ENCODE measurements at regions not wholly inside any gene's neighbourhood (a gene's known extent, or its start where the extent isn't known, plus 50 kb on each side); places are given as distances from the start of the nearest gene placed in this dataset.
"Not testable (repeated sequence)": the region's sequence is repeated elsewhere in the genome, so short reads cannot be mapped to it uniquely, and the experiment has no call there.

DNA sequence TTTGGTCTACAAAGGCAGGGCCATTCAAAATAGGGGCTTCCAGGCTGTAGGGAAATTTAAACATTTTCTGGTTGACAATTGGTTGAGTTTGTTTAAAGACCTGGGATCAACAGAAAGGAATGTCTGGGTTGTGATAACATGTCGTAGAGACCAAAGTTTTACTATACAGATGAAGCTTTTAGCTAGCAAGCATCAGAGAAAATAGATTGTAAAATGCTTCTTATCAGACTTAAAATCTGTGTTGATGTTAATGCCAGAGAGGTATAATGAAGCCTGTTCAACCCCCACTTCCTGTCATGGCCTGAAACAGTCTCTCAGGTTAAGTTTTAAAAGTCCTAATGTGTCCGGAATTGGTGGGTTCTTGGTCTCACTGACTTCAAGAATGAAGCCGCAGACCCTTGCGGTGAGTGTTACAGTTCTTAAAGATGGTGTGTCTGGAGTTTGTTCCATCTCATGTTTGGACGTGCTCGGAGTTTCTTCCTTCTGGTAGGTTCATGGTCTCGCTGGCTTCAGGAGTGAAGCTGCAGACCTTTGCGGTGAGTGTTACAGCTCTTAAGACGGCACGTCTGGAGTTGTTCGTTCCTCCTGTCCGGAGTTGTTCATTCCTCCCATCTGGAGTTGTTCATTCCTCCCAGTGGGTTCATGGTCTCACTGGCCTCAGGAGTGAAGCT, 86.5 kb upstream of the HMCN1 start:
- not testable (repeated sequence) for H3K4me1 ChIP-seq (ENCODE audit: control insufficient read depth, insufficient read depth, low read length); H3K27me3 ChIP-seq (ENCODE audit: control insufficient read depth, insufficient read depth, low read length); DNase-seq (ENCODE audit: low read depth in 4 of 6, low spot score in 6 of 6); H3K4me3 ChIP-seq (ENCODE audit: low read depth, low read length); H3K9me3 ChIP-seq (ENCODE audit: control insufficient read depth, insufficient read depth, low read length); H3K36me3 ChIP-seq (ENCODE audit: control insufficient read depth, insufficient read depth, low read length); H3K27ac ChIP-seq (ENCODE audit: low read depth, low read length)
- 97% methylated on average over 11 of the region's 12 CpGs for WGBS (ENCODE audit: insufficient coverage)

DNA sequence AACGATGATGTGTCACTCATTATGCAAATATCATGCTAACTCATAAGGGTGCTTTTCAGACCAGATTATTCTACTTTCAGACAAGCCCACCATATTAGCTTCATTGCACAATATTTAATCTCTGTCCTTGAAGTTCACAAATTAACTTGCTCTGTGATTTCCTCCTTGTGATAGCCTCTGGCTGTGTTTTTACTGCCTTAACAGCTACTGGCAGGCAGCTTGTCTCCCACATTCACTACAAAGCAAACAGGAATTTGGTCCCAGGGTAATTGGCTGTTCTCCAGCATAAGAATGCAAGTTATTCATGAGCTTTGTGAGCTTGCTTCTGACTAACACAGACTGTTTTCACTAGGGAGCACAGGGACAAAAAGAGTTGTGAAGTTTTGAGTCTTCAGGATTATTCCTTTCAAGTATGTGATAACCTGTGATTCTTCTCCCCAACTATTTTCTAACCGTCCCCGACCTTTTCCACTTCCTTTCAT, 87.9 kb upstream of the HMCN1 start:
- peak; percentile 62 to 97 (median 78) for DNase-seq (ENCODE audit: low read depth in 4 of 6, low spot score in 6 of 6)
- H3K27ac ChIP-seq (ENCODE audit: low read depth, low read length), result peak overlapping the region; percentile 57
- H3K4me1 ChIP-seq (ENCODE audit: control insufficient read depth, insufficient read depth, low read length), result peaks cover 2% of the 10 kb centered on the region
- no CpG with 5 or more reads among the region's 3 CpGs for whole genome bisulfite sequencing (ENCODE audit: insufficient coverage)
- no peak overlapping the region for H3K4me3 ChIP-seq (ENCODE audit: low read depth, low read length)
- H3K36me3 ChIP-seq (ENCODE audit: control insufficient read depth, insufficient read depth, low read length), result no peaks in the 10 kb centered on the region
- H3K27me3 ChIP-seq (ENCODE audit: control insufficient read depth, insufficient read depth, low read length), result no peaks in the 10 kb centered on the region
- H3K9me3 ChIP-seq (ENCODE audit: control insufficient read depth, insufficient read depth, low read length), result peaks cover 1% of the 10 kb centered on the region

DNA sequence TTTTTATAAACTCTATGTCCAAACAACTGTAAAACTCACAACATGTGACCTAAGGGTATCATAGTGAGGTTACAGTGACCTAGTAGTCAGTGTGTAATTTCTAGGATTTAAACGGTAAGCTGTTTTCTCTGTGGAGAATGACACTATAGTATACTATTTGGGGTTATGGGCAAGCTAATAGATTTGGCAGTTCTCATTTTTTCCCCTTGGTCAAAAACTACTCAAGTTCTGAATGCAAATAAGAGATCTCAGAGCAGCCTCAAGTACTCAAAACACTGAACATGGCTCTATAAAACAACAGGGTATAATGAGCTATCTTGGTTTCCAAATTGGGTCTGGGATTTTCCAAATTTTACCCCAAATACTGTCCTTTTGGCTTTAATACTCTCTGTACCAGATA, 88.5 kb upstream of the HMCN1 start:
- no CpG with 5 or more reads among the region's 1 CpG for WGBS (ENCODE audit: insufficient coverage)
- Histone ChIP-seq H3K9me3 (ENCODE audit: control insufficient read depth, insufficient read depth, low read length) (peaks cover 1% of the 10 kb centered on the region), H3K4me3 (ENCODE audit: low read depth, low read length) (no peak overlapping the region), H3K27ac (ENCODE audit: low read depth, low read length) (peak overlapping the region; percentile 57), H3K27me3 (ENCODE audit: control insufficient read depth, insufficient read depth, low read length) (no peaks in the 10 kb centered on the region), H3K4me1 (ENCODE audit: control insufficient read depth, insufficient read depth, low read length) (peaks cover 2% of the 10 kb centered on the region), H3K36me3 (ENCODE audit: control insufficient read depth, insufficient read depth, low read length) (no peaks in the 10 kb centered on the region)
- DNase-seq (ENCODE audit: low read depth in 4 of 6, low spot score in 6 of 6), result peak in 2 of 6 donors; percentile 15 to 43

DNA sequence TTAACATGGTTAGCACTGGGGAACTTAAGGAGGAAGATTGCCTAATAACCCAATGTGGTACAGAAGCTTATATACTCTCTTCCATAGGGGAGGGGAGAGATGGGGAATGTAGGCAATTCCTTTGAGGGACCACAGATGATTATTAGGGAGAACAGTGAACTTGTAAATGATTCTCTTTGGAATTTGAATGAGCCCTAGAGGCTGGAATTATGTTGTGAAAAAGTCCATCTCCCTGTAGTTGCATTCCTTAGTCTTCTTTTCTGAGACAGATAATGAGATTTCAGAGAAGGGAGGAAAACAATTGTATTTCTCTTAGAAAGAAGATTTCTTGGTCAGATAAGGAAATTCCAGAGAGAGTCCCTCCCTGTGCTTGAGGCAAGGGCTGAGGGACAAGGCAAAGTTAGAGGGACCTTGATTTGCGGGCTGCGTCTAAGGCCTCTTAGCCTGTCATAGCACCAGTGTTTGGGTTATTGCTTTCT, 89.0 kb upstream of the HMCN1 start:
- H3K27ac ChIP-seq (ENCODE audit: low read depth, low read length), result no peak overlapping the region
- peaks cover 2% of the 10 kb centered on the region for H3K4me1 ChIP-seq (ENCODE audit: control insufficient read depth, insufficient read depth, low read length)
- H3K4me3 ChIP-seq (ENCODE audit: low read depth, low read length), result no peak overlapping the region
- peaks cover 1% of the 10 kb centered on the region for H3K9me3 ChIP-seq (ENCODE audit: control insufficient read depth, insufficient read depth, low read length)
- no peaks in the 10 kb centered on the region for H3K27me3 ChIP-seq (ENCODE audit: control insufficient read depth, insufficient read depth, low read length)
- no peaks in the 10 kb centered on the region for H3K36me3 ChIP-seq (ENCODE audit: control insufficient read depth, insufficient read depth, low read length)
- DNase-seq (ENCODE audit: low read depth in 4 of 6, low spot score in 6 of 6), result no peak
- no CpG with 5 or more reads among the region's 2 CpGs for WGBS (ENCODE audit: insufficient coverage)

DNA sequence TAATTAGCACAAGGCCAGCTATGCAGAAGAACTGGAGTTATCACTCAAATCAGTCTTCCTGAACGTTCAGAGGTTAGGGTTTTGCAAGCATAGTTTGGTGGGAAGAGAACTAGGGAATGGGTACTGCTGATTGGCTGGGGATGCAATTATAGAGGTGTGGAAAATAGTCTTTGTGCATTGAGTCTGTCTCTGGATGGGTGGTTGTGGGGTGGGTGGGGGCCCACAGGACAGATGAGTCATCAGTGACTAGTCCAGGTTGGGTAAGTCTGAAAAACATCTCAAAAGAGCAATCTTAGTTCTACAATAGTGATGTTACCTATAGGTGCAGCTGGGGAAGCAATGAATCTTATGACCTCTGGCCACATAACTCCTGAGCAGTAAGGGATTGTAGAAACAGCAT, 89.7 kb upstream of the HMCN1 start:
- Histone ChIP-seq H3K4me3 (ENCODE audit: low read depth, low read length) (no peak overlapping the region), H3K27me3 (ENCODE audit: control insufficient read depth, insufficient read depth, low read length) (no peaks in the 10 kb centered on the region), H3K9me3 (ENCODE audit: control insufficient read depth, insufficient read depth, low read length) (peaks cover 1% of the 10 kb centered on the region), H3K27ac (ENCODE audit: low read depth, low read length) (no peak overlapping the region), H3K36me3 (ENCODE audit: control insufficient read depth, insufficient read depth, low read length) (no peaks in the 10 kb centered on the region), H3K4me1 (ENCODE audit: control insufficient read depth, insufficient read depth, low read length) (peaks cover 2% of the 10 kb centered on the region)
- 88% methylated on average over 1 of the region's 1 CpG for WGBS (ENCODE audit: insufficient coverage)
- no peak for DNase-seq (ENCODE audit: low read depth in 4 of 6, low spot score in 6 of 6)

DNA sequence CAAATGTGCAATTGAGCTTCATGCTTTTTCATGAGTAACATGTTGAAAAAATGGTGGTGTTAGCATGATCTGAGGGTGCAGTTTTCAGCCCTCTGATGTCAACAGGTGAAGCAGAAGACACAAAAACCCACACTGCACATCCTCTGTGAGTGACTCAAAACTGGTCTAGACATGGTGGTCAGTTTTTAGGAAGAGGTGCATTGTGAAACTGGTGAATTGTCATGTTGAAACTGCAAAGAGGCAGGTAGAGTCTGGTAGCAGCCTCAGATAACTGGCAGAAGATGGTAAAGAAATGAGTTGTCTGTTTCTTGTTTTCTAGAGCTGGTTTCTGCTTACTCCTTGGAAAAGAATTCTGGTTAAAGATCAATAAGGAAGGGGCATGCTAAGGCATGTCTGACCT, 97.3 kb upstream of the HMCN1 start:
- H3K27me3 ChIP-seq (ENCODE audit: control insufficient read depth, insufficient read depth, low read length), result no peaks in the 10 kb centered on the region
- no peaks in the 10 kb centered on the region for H3K4me1 ChIP-seq (ENCODE audit: control insufficient read depth, insufficient read depth, low read length)
- H3K9me3 ChIP-seq (ENCODE audit: control insufficient read depth, insufficient read depth, low read length), result no peaks in the 10 kb centered on the region
- no peak for DNase-seq (ENCODE audit: low read depth in 4 of 6, low spot score in 6 of 6)
- no peak overlapping the region for H3K4me3 ChIP-seq (ENCODE audit: low read depth, low read length)
- H3K36me3 ChIP-seq (ENCODE audit: control insufficient read depth, insufficient read depth, low read length), result no peaks in the 10 kb centered on the region
- no peak overlapping the region for H3K27ac ChIP-seq (ENCODE audit: low read depth, low read length)

DNA sequence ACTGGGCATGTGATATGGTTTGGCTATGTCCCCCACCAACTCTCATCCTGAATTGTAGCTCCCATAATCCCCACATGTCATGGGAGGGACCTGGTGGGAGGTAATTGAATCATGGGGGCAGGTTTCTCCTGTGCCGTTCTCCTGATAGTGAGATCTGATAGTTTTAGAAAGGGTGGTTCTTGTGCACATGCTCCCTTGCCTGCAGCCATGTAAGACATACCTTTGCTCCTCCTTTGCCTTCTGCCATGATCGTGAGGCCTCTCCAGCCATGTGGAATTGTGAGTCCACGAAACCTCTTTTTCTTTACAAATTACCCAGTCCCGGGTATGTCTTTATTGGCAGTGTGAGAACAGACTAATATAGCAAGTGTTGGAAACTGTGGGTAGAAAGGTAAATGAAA, 99.5 kb upstream of the HMCN1 start:
- no peaks in the 10 kb centered on the region for H3K36me3 ChIP-seq (ENCODE audit: control insufficient read depth, insufficient read depth, low read length)
- H3K27ac ChIP-seq (ENCODE audit: low read depth, low read length), result no peak overlapping the region
- no peaks in the 10 kb centered on the region for H3K9me3 ChIP-seq (ENCODE audit: control insufficient read depth, insufficient read depth, low read length)
- WGBS (ENCODE audit: insufficient coverage), result no CpG with 5 or more reads among the region's 4 CpGs
- no peak overlapping the region for H3K4me3 ChIP-seq (ENCODE audit: low read depth, low read length)
- H3K4me1 ChIP-seq (ENCODE audit: control insufficient read depth, insufficient read depth, low read length), result no peaks in the 10 kb centered on the region
- DNase-seq (ENCODE audit: low read depth in 4 of 6, low spot score in 6 of 6), result no peak
- H3K27me3 ChIP-seq (ENCODE audit: control insufficient read depth, insufficient read depth, low read length), result no peaks in the 10 kb centered on the region

DNA sequence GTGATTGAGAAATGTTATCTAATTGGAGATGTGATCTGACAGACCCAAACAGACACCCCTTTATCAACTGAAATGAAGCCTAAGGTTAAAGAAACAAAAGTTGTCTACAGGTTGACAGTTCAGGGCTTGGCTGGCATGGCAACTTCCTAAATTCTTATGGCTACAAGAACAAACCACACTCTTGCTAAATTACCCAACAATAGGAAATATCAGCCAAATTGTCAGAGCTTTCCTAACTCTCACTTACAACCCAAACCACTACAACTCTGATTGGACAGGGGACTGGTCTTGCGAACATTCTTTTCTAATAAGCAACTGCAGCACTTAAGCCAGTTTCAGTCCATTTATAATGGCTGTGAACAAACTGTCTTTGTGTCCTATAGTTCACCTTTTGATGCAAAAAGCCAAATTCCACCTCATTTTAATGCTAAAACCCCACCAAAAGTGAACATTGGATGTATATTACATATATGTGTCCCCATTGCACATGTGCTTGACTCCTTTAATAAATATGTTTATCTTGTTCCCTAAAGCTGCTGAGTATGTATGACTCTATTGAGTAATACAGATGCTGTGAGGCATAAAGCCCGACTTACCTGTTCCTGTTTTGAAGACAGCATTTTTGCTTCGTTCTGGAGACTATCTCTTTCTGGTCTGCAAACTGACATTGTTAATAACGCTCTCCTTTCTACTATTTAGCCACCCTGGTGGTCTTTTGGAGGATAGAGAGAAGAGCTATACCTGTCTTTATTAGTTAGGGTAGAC, 101.3 kb upstream of the HMCN1 start:
- Histone ChIP-seq H3K9me3 (ENCODE audit: control insufficient read depth, insufficient read depth, low read length) (no peaks in the 10 kb centered on the region), H3K27me3 (ENCODE audit: control insufficient read depth, insufficient read depth, low read length) (no peaks in the 10 kb centered on the region), H3K4me3 (ENCODE audit: low read depth, low read length) (no peak overlapping the region), H3K27ac (ENCODE audit: low read depth, low read length) (no peak overlapping the region), H3K36me3 (ENCODE audit: control insufficient read depth, insufficient read depth, low read length) (no peaks in the 10 kb centered on the region), H3K4me1 (ENCODE audit: control insufficient read depth, insufficient read depth, low read length) (no peaks in the 10 kb centered on the region)
- no peak for DNase-seq (ENCODE audit: low read depth in 4 of 6, low spot score in 6 of 6)
- WGBS (ENCODE audit: insufficient coverage), result 100% methylated on average over 1 of the region's 4 CpGs

DNA sequence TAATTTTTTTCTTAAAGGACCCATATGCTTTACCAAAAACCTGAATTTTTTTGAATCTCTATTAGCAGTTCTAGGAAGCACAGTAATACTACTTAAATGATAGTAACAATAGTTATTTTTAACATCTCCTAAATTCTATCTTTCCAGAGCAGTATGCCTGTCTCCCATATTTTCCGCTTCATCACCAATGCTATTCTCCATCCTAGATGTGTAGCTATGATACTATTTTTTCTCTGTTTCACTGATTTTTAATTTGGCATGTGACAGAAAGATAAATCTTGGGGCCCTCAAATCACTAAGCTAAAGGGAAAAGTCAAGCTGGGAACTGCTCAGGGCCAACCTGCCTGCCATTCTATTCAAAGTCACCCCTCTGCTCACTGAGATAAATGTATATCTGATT, 102.3 kb upstream of the HMCN1 start:
- peak in 1 of 6 donors; percentile 22 for DNase-seq (ENCODE audit: low read depth in 4 of 6, low spot score in 6 of 6)
- no peaks in the 10 kb centered on the region for H3K27me3 ChIP-seq (ENCODE audit: control insufficient read depth, insufficient read depth, low read length)
- no peaks in the 10 kb centered on the region for H3K36me3 ChIP-seq (ENCODE audit: control insufficient read depth, insufficient read depth, low read length)
- no peak overlapping the region for H3K4me3 ChIP-seq (ENCODE audit: low read depth, low read length)
- no peaks in the 10 kb centered on the region for H3K4me1 ChIP-seq (ENCODE audit: control insufficient read depth, insufficient read depth, low read length)
- WGBS (ENCODE audit: insufficient coverage), result no CpG with 5 or more reads among the region's 1 CpG
- no peak overlapping the region for H3K27ac ChIP-seq (ENCODE audit: low read depth, low read length)
- no peaks in the 10 kb centered on the region for H3K9me3 ChIP-seq (ENCODE audit: control insufficient read depth, insufficient read depth, low read length)

Data from spinal cord (tissue), 9 donors.